ENCODE measurements at regions not wholly inside any gene's neighbourhood (a gene's known extent, or its start where the extent isn't known, plus 50 kb on each side); places are given as distances from the start of the nearest gene placed in this dataset.

- no peak overlapping the region for H3K27ac ChIP-seq
- no peaks in the 10 kb centered on the region for H3K9me3 ChIP-seq (ENCODE audit: low read depth, low read length)
- TF ChIP-seq POLR2AphosphoS5 (IDR thresholded peaks at IDR 0.05; ENCODE audit: borderline replicate concordance, low read depth, low read length) = no peak
- no peak overlapping the region for H3K4me3 ChIP-seq
- H3K36me3 ChIP-seq (ENCODE audit: insufficient read depth, low read length) = no peaks in the 10 kb centered on the region
- no peak for DNase-seq (ENCODE audit: low read depth, low spot score)
- H3K9ac ChIP-seq (ENCODE audit: insufficient read length) = no peak overlapping the region
Measured at GRCh38 chr18:25434745-25435144, 82.8 kb upstream of the ZNF521 start.

- Histone ChIP-seq H3K9ac (ENCODE audit: insufficient read length) (no peak overlapping the region), H3K36me3 (ENCODE audit: insufficient read depth, low read length) (no peaks in the 10 kb centered on the region), H3K27ac (no peak overlapping the region), H3K9me3 (ENCODE audit: low read depth, low read length) (no peaks in the 10 kb centered on the region), H3K4me3 (no peak overlapping the region)
- no peak for DNase-seq (ENCODE audit: low read depth, low spot score)
- TF ChIP-seq POLR2AphosphoS5 (IDR thresholded peaks at IDR 0.05; ENCODE audit: borderline replicate concordance, low read depth, low read length) = no peak
- TF ChIP-seq EZH2 (IDR thresholded peaks at IDR 0.05) = no peak
- TF ChIP-seq FOXP2 (optimal IDR thresholded peaks at IDR 0.05; ENCODE audit: control extremely low read depth, extremely low read length, insufficient read depth) = no peak
Measured at GRCh38 chr18:25433590-25433989, 81.6 kb upstream of the ZNF521 start.

GRCh38 chr18:25425024-25425423 is 73.1 kb upstream of the ZNF521 start:
- no peaks in the 10 kb centered on the region for H3K9me3 ChIP-seq (ENCODE audit: low read depth, low read length)
- TF ChIP-seq POLR2AphosphoS5 (IDR thresholded peaks at IDR 0.05; ENCODE audit: borderline replicate concordance, low read depth, low read length) = no peak
- no peak for TF ChIP-seq FOXP2 (optimal IDR thresholded peaks at IDR 0.05; ENCODE audit: control extremely low read depth, extremely low read length, insufficient read depth)
- no peak for TF ChIP-seq EZH2 (IDR thresholded peaks at IDR 0.05)
- no peak for DNase-seq (ENCODE audit: low read depth, low spot score)

GRCh38 chr18:25423760-25424159 is 71.8 kb upstream of the ZNF521 start:
- no peak for DNase-seq (ENCODE audit: low read depth, low spot score)
- Histone ChIP-seq H3K36me3 (ENCODE audit: insufficient read depth, low read length) (no peaks in the 10 kb centered on the region), H3K9me3 (ENCODE audit: low read depth, low read length) (no peaks in the 10 kb centered on the region), H3K27ac (no peak overlapping the region), H3K9ac (ENCODE audit: insufficient read length) (no peak overlapping the region), H3K4me3 (no peak overlapping the region)
- TF ChIP-seq FOXP2 (optimal IDR thresholded peaks at IDR 0.05; ENCODE audit: control extremely low read depth, extremely low read length, insufficient read depth) = no peak
- no peak for TF ChIP-seq EZH2 (IDR thresholded peaks at IDR 0.05)
- TF ChIP-seq POLR2AphosphoS5 (IDR thresholded peaks at IDR 0.05; ENCODE audit: borderline replicate concordance, low read depth, low read length) = no peak

More at GRCh38 chr18:25425024-25425423, 73.1 kb upstream of the ZNF521 start:
- H3K36me3 ChIP-seq (ENCODE audit: insufficient read depth, low read length) = no peaks in the 10 kb centered on the region
- no peak overlapping the region for H3K4me3 ChIP-seq
- no peak overlapping the region for H3K9ac ChIP-seq (ENCODE audit: insufficient read length)
- H3K27ac ChIP-seq = no peak overlapping the region

GRCh38 chr18:25423267-25423666 is 71.3 kb upstream of the ZNF521 start:
- no peak overlapping the region for H3K9ac ChIP-seq (ENCODE audit: insufficient read length)
- DNase-seq (ENCODE audit: low read depth, low spot score) = no peak
- H3K36me3 ChIP-seq (ENCODE audit: insufficient read depth, low read length) = no peaks in the 10 kb centered on the region
- H3K27ac ChIP-seq = no peak overlapping the region
- TF ChIP-seq POLR2AphosphoS5 (IDR thresholded peaks at IDR 0.05; ENCODE audit: borderline replicate concordance, low read depth, low read length) (no peak), EZH2 (IDR thresholded peaks at IDR 0.05) (no peak), FOXP2 (optimal IDR thresholded peaks at IDR 0.05; ENCODE audit: control extremely low read depth, extremely low read length, insufficient read depth) (no peak)
- no peak overlapping the region for H3K4me3 ChIP-seq
- no peaks in the 10 kb centered on the region for H3K9me3 ChIP-seq (ENCODE audit: low read depth, low read length)

GRCh38 chr18:25422230-25422629 is 70.3 kb upstream of the ZNF521 start:
- no peak for DNase-seq (ENCODE audit: low read depth, low spot score)

GRCh38 chr18:25420077-25420825 is 68.3 kb upstream of the ZNF521 start:
- Histone ChIP-seq H3K9ac (ENCODE audit: insufficient read length) (no peak overlapping the region), H3K36me3 (ENCODE audit: insufficient read depth, low read length) (no peaks in the 10 kb centered on the region), H3K9me3 (ENCODE audit: low read depth, low read length) (no peaks in the 10 kb centered on the region), H3K4me3 (no peak overlapping the region), H3K27ac (no peak overlapping the region)
- no peak for TF ChIP-seq FOXP2 (optimal IDR thresholded peaks at IDR 0.05; ENCODE audit: control extremely low read depth, extremely low read length, insufficient read depth)
- TF ChIP-seq EZH2 (IDR thresholded peaks at IDR 0.05) = no peak
- no peak for TF ChIP-seq POLR2AphosphoS5 (IDR thresholded peaks at IDR 0.05; ENCODE audit: borderline replicate concordance, low read depth, low read length)
- no peak for DNase-seq (ENCODE audit: low read depth, low spot score)

More at GRCh38 chr18:25422230-25422629, 70.3 kb upstream of the ZNF521 start:
- Histone ChIP-seq H3K4me3 (no peak overlapping the region), H3K27ac (no peak overlapping the region), H3K9ac (ENCODE audit: insufficient read length) (no peak overlapping the region), H3K36me3 (ENCODE audit: insufficient read depth, low read length) (no peaks in the 10 kb centered on the region), H3K9me3 (ENCODE audit: low read depth, low read length) (no peaks in the 10 kb centered on the region)
- TF ChIP-seq EZH2 (IDR thresholded peaks at IDR 0.05) = no peak

GRCh38 chr18:25416374-25416773 is 64.4 kb upstream of the ZNF521 start:
- DNase-seq (ENCODE audit: low read depth, low spot score) = no peak
- H3K4me3 ChIP-seq = no peak overlapping the region
- H3K27ac ChIP-seq = no peak overlapping the region
- H3K9ac ChIP-seq (ENCODE audit: insufficient read length) = no peak overlapping the region
- H3K9me3 ChIP-seq (ENCODE audit: low read depth, low read length) = no peaks in the 10 kb centered on the region
- no peaks in the 10 kb centered on the region for H3K36me3 ChIP-seq (ENCODE audit: insufficient read depth, low read length)
- TF ChIP-seq FOXP2 (optimal IDR thresholded peaks at IDR 0.05; ENCODE audit: control extremely low read depth, extremely low read length, insufficient read depth) (no peak), POLR2AphosphoS5 (IDR thresholded peaks at IDR 0.05; ENCODE audit: borderline replicate concordance, low read depth, low read length) (no peak), EZH2 (IDR thresholded peaks at IDR 0.05) (no peak)

- H3K4me3 ChIP-seq = no peak overlapping the region
- H3K9ac ChIP-seq (ENCODE audit: insufficient read length) = no peak overlapping the region
- no peak for TF ChIP-seq EZH2 (IDR thresholded peaks at IDR 0.05)
- no peak overlapping the region for H3K27ac ChIP-seq
- H3K36me3 ChIP-seq (ENCODE audit: insufficient read depth, low read length) = no peaks in the 10 kb centered on the region
- no peak for DNase-seq (ENCODE audit: low read depth, low spot score)
- no peaks in the 10 kb centered on the region for H3K9me3 ChIP-seq (ENCODE audit: low read depth, low read length)
Measured at GRCh38 chr18:25409971-25410370, 58.0 kb upstream of the ZNF521 start.

Measured in SK-N-MC (cell line).